ENCODE measurements at regions not wholly inside any gene's neighbourhood (a gene's known extent, or its start where the extent isn't known, plus 50 kb on each side); places are given as distances from the start of the nearest gene placed in this dataset.

GRCh38 chr14:71383510-71383909 is 476.3 kb downstream of the PCNX1 start:
- H3K9ac ChIP-seq (ENCODE audit: insufficient read depth in 1 of 2, low read depth in 2 of 2, low read length in 2 of 2) = no peak overlapping the region
- H3K9me3 ChIP-seq (replicated peaks; ENCODE audit: control insufficient read depth, insufficient read depth, low read depth, low read length) = no peaks in the 10 kb centered on the region
- DNase-seq (ENCODE audit: extremely low read depth in 1 of 4, low spot score in 3 of 4) (no peak), ATAC-seq (no peak), FAIRE-seq (no peak)
- no peaks in the 10 kb centered on the region for H3K36me3 ChIP-seq (ENCODE audit: control insufficient read depth, insufficient read depth, low read length)
- no peaks in the 10 kb centered on the region for H3K79me2 ChIP-seq (ENCODE audit: control insufficient read depth, insufficient read depth, low read length)
- H3K27ac ChIP-seq (ENCODE audit: extremely low read depth, low read depth, low read length) = peak overlapping the region; percentile 22; the same call in 1 of the 3 replicates
- H3K4me1 ChIP-seq (replicated peaks in 1 of 2; ENCODE audit: control insufficient read depth in 2 of 2, insufficient read depth in 2 of 2, low read length in 2 of 2) = peaks cover 2 to 5% of the 10 kb centered on the region in 2 experiments; a peak in 2 of 5 replicates
- H4K20me1 ChIP-seq (replicated peaks; ENCODE audit: control insufficient read depth, insufficient read depth, low read length) = no peaks in the 10 kb centered on the region
- in situ Hi-C loops (cut with MboI) = no loop called here
- no peaks in the 10 kb centered on the region for H3K27me3 ChIP-seq (ENCODE audit: control insufficient read depth in 2 of 2, insufficient read depth in 2 of 2, low read length in 2 of 2)
- ChIA-PET CTCF (ENCODE audit: low intra/inter-chr PET ratio) (no interaction called here), POLR2A (interaction anchor here (0.9 kb wide), 1 partner anchor 8 kb away, joined by 3 read pairs; no protein-coding TSS in a partner anchor)
- intact Hi-C loops (cut with micrococcal nuclease) = no loop called here
- H2AFZ ChIP-seq (ENCODE audit: low read depth, low read length) = no peak overlapping the region
- H3K9me1 ChIP-seq (ENCODE audit: control insufficient read depth, insufficient read depth, low read length) = no peaks in the 10 kb centered on the region
- H3K4me2 ChIP-seq (ENCODE audit: insufficient read depth, low read length) = no peak overlapping the region; the same call in 1 of the 2 replicates
- no peak for TF ChIP-seq SREBF2 (CRISPR knock-in tag; IDR thresholded peaks at IDR 0.05)
- no peak for TF ChIP-seq ZNF232 (CRISPR knock-in tag; IDR thresholded peaks at IDR 0.05)
- no peak for TF ChIP-seq GATAD2A (IDR thresholded peaks at IDR 0.05)
- TF ChIP-seq L3MBTL2 (IDR thresholded peaks at IDR 0.05) = no peak
- no peak for TF ChIP-seq BACH1 (tag; IDR thresholded peaks at IDR 0.05)
- no peak for TF ChIP-seq MYC (IDR thresholded peaks at IDR 0.05; ENCODE audit: low read depth, low read length)
- no peak for TF ChIP-seq MYC (CRISPR knock-in tag; IDR thresholded peaks at IDR 0.05; ENCODE audit: borderline replicate concordance, low read depth)
- WGBS (ENCODE audit: insufficient coverage, low coverage, missing lambda C conversion rate) = no CpG with 5 or more reads among the region's 2 CpGs
- no peak overlapping the region for H3K4me3 ChIP-seq
- BruUV-seq (replicated peaks) = no TSS peak

Measured in K562 (cell line).